ENCODE measurements at regions not wholly inside any gene's neighbourhood (a gene's known extent, or its start where the extent isn't known, plus 50 kb on each side); places are given as distances from the start of the nearest gene placed in this dataset.

- BruUV-seq (replicated peaks): no TSS peak
- ChIA-PET RAD21 (ENCODE audit: unreplicated experiment) (no interaction called here), CTCF (interaction anchor here (0.6 to 1.6 kb wide), 3 partner anchors 19 to 235 kb away, joined by 3 read pairs; no protein-coding TSS in a partner anchor), SMC1A (ENCODE audit: uncharacterized antibody, unreplicated experiment) (interaction anchor here (0.9 to 1.8 kb wide), 2 partner anchors 16 to 20 kb away, joined by 3 to 4 read pairs; no protein-coding TSS in a partner anchor), POLR2A (no interaction called here)
- Histone ChIP-seq H3K9me3 (replicated peaks; ENCODE audit: control insufficient read depth, insufficient read depth, low read length) (no peaks in the 10 kb centered on the region), H3K4me1 (ENCODE audit: control insufficient read depth, insufficient read depth, low read length) (no peaks in the 10 kb centered on the region), H3K27ac (ENCODE audit: control insufficient read depth, insufficient read depth) (no peak overlapping the region), H3K9ac (ENCODE audit: control insufficient read depth, insufficient read depth, low read length) (no peak overlapping the region), H3K27me3 (replicated peaks in 1 of 2; ENCODE audit: control insufficient read depth in 2 of 2, insufficient read depth in 2 of 2, low read length in 1 of 2) (no peaks in the 10 kb centered on the region; a peak in 2 of 4 replicates), H3K4me2 (ENCODE audit: control insufficient read depth, insufficient read depth) (no peak overlapping the region), H2AFZ (ENCODE audit: control insufficient read depth, low read depth, low read length) (no peak overlapping the region), H4K20me1 (ENCODE audit: control insufficient read depth, insufficient read depth) (no peaks in the 10 kb centered on the region), H3K4me3 (no peak overlapping the region), H3K36me3 (ENCODE audit: control insufficient read depth in 2 of 2, insufficient read depth in 2 of 2, low read length in 1 of 2) (no peaks in the 10 kb centered on the region), H3K79me2 (ENCODE audit: control insufficient read depth, insufficient read depth, low read length) (no peaks in the 10 kb centered on the region)
- ATAC-seq (no peak), FAIRE-seq (no peak), DNase-seq (ENCODE audit: low read depth, low spot score) (no peak)
- in situ Hi-C loops (cut with MboI) (no loop called here), intact Hi-C loops (cut with micrococcal nuclease; ENCODE audit: unreplicated experiment) (no loop called here)
- 2% methylated on average over 3 of the region's 3 CpGs for WGBS (ENCODE audit: insufficient coverage, insufficient replicate concordance, low lambda C conversion rate, missing lambda C conversion rate)
- TF ChIP-seq MTA2 (IDR thresholded peaks at IDR 0.05; ENCODE audit: low read depth) (no peak), FOXM1 (IDR thresholded peaks at IDR 0.05; ENCODE audit: low read depth, low read length) (no peak), USF1 (IDR thresholded peaks at IDR 0.05; ENCODE audit: borderline replicate concordance, extremely low read length, insufficient read depth, low read depth, low read length) (no peak), E2F8 (IDR thresholded peaks at IDR 0.05; ENCODE audit: low read depth, partially characterized antibody) (no peak), HDGF (IDR thresholded peaks at IDR 0.05) (no peak), CHD4 (IDR thresholded peaks at IDR 0.05) (no peak), BCL3 (IDR thresholded peaks at IDR 0.05; ENCODE audit: borderline replicate concordance, insufficient read depth, low read depth, low read length, poor library complexity, severe bottlenecking) (no peak), PRDM15 (CRISPR knock-in tag; IDR thresholded peaks at IDR 0.05) (no peak), RUNX3 (IDR thresholded peaks at IDR 0.05; ENCODE audit: low read length) (no peak), CHD2 (IDR thresholded peaks at IDR 0.05; ENCODE audit: borderline replicate concordance, low read depth, low read length) (no peak), ZNF274 (IDR thresholded peaks at IDR 0.05; ENCODE audit: insufficient read depth, insufficient read length) (no peak), PKNOX1 (IDR thresholded peaks at IDR 0.05) (no peak), SPI1 (IDR thresholded peaks at IDR 0.05; ENCODE audit: borderline replicate concordance, insufficient read depth, low read depth, low read length) (no peak)
Measured at GRCh38 chr4:151540728-151541388, 131.9 kb downstream of the FHIP1A start.
